ENCODE measurements at regions not wholly inside any gene's neighbourhood (a gene's known extent, or its start where the extent isn't known, plus 50 kb on each side); places are given as distances from the start of the nearest gene placed in this dataset.

GRCh38 chr6:43916924-43917877 is 147.2 kb downstream of the VEGFA start:
- no peak for TF ChIP-seq CTCF (IDR thresholded peaks at IDR 0.05; ENCODE audit: poor library complexity)
- TF ChIP-seq EZH2 (IDR thresholded peaks at IDR 0.05; ENCODE audit: borderline replicate concordance), result no peak
- peak; percentile 44 for TF ChIP-seq EZH2phosphoT487 (IDR thresholded peaks at IDR 0.05; ENCODE audit: low read depth, severe bottlenecking, unreplicated experiment)

Measured in hepatocyte (in vitro differentiated cells).